Mesodermal cell (in vitro differentiated cells): ENCODE measurements at regions not wholly inside any gene's neighbourhood (a gene's known extent, or its start where the extent isn't known, plus 50 kb on each side); places are given as distances from the start of the nearest gene placed in this dataset.
"Not testable (repeated sequence)": the region's sequence is repeated elsewhere in the genome, so short reads cannot be mapped to it uniquely, and the experiment has no call there.

Experiments
- H3K27ac ChIP-seq: 2 replicates; pipeline ENCODE4 v1.7.0; 2013; ENCODE audit warnings: mild to moderate bottlenecking, low read depth, low read length, moderate library complexity; ENCODE audit not compliant: severe bottlenecking
- H3K36me3 ChIP-seq: 2 replicates; pipeline ENCODE4 v1.7.1; 2013; ENCODE audit warnings: mild to moderate bottlenecking, low read length, moderate library complexity; ENCODE audit not compliant: control insufficient read depth, insufficient read depth
- H3K4me1 ChIP-seq: one replicate; pipeline ENCODE4 v1.7.1; 2013; ENCODE audit warnings: mild to moderate bottlenecking, low read length; ENCODE audit not compliant: insufficient read depth, control insufficient read depth, poor library complexity, severe bottlenecking
- H3K4me3 ChIP-seq: 2 replicates; pipeline ENCODE4 v1.7.0; 2013; ENCODE audit warnings: low read length, control low read depth, mild to moderate bottlenecking; ENCODE audit not compliant: insufficient read depth, poor library complexity, severe bottlenecking; ENCODE audit errors: extremely low read depth
- H3K9me3 ChIP-seq: 2 replicates; pipeline ENCODE4 v1.7.1; 2013; ENCODE audit warnings: mild to moderate bottlenecking, low read length, moderate library complexity; ENCODE audit not compliant: control insufficient read depth
- WGBS, 2 experiments: methylation state at CpG; one replicate each; pipeline ENCODE4 v1.1.5; 2013; ENCODE audit warnings: missing lambda C conversion rate in 2 of 2; ENCODE audit not compliant: insufficient coverage in 2 of 2; 5-methylcytosine and 5-hydroxymethylcytosine counted together

GRCh38 chrY:6685783-6686389 is 224.6 kb upstream of the TBL1Y start:
- H3K4me3 ChIP-seq, H3K9me3 ChIP-seq: not testable (repeated sequence)
- WGBS, 2 experiments, result no CpG with 5 or more reads among the region's 16 CpGs

GRCh38 chrY:6701558-6702161 is 208.8 kb upstream of the TBL1Y start:
- not testable (repeated sequence) for H3K36me3 ChIP-seq, H3K4me3 ChIP-seq, H3K9me3 ChIP-seq, H3K27ac ChIP-seq, H3K4me1 ChIP-seq
- WGBS, 2 experiments, result no CpG with 5 or more reads among the region's 16 CpGs

More at GRCh38 chrY:6685783-6686389, 224.6 kb upstream of the TBL1Y start:
- H3K27ac ChIP-seq, H3K4me1 ChIP-seq, H3K36me3 ChIP-seq: not testable (repeated sequence)

GRCh38 chrY:6721443-6721842 is 189.1 kb upstream of the TBL1Y start:
- H3K4me1 ChIP-seq, H3K9me3 ChIP-seq, H3K36me3 ChIP-seq, H3K4me3 ChIP-seq, H3K27ac ChIP-seq: not testable (repeated sequence)
- WGBS, 2 experiments, result no CpG with 5 or more reads among the region's 2 CpGs

GRCh38 chrY:6747210-6747609 is 163.3 kb upstream of the TBL1Y start:
- H3K9me3 ChIP-seq, H3K36me3 ChIP-seq, H3K4me3 ChIP-seq, H3K27ac ChIP-seq, H3K4me1 ChIP-seq: not testable (repeated sequence)
- 83% methylated on average over 1 of the region's 3 CpGs; no CpG with 5 or more reads in 1 of the 2 experiments for WGBS, 2 experiments

- Histone ChIP-seq H3K9me3 (no peaks in the 10 kb centered on the region), H3K4me1 (no peaks in the 10 kb centered on the region), H3K4me3 (no peak overlapping the region), H3K27ac (peak overlapping the region; percentile 47), H3K36me3 (no peaks in the 10 kb centered on the region)
- no CpG with 5 or more reads among the region's 2 CpGs for WGBS, 2 experiments
These were observed 128.2 kb upstream of the TBL1Y start for GRCh38 chrY:6782334-6782733.

GRCh38 chrY:6786960-6787359 is 123.5 kb upstream of the TBL1Y start:
- Histone ChIP-seq H3K27ac (no peak overlapping the region), H3K4me3 (no peak overlapping the region), H3K4me1 (no peaks in the 10 kb centered on the region), H3K36me3 (no peaks in the 10 kb centered on the region), H3K9me3 (no peaks in the 10 kb centered on the region)
- WGBS, 2 experiments, result no CpG with 5 or more reads among the region's 2 CpGs

GRCh38 chrY:6811633-6812032 is 98.9 kb upstream of the TBL1Y start:
- WGBS, 2 experiments, result no CpG with 5 or more reads among the region's 3 CpGs
- Histone ChIP-seq H3K27ac (no peak overlapping the region), H3K4me3 (no peak overlapping the region), H3K36me3 (no peaks in the 10 kb centered on the region), H3K4me1 (no peaks in the 10 kb centered on the region), H3K9me3 (no peaks in the 10 kb centered on the region)
